ENCODE measurements at regions not wholly inside any gene's neighbourhood (a gene's known extent, or its start where the extent isn't known, plus 50 kb on each side); places are given as distances from the start of the nearest gene placed in this dataset.

DNA sequence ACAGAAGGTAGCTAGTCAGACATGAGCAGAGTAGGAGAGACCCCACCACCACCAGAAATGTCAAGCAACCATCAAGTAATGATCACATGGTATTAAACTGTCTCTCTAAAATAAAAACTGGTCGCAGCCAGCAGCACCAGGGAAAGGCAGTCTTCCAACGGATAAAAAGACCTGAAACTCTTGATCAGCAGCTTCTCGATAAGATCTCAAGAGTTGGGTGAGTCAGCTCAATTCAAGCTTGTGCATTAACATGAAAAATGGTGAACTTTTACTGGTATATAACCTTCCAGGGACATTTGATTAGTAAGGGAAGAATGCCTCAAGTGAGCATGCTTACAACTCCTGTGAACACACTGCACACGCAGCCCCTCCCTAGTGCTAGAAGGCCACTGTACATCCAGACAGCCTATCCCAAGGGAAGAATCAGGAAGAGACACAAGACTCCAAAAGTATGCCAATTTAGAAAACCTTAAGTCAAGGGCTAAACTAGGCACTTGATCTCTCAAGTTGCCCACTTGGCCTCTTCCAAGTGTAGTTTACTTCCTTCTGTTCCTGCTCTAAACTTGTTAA is 270.0 kb upstream of the GNPDA2 start:
- H2BK5ac ChIP-seq (ENCODE audit: low read depth, low read length, poor library complexity, severe bottlenecking), result no peak overlapping the region
- H2AK5ac ChIP-seq (ENCODE audit: low read length, severe bottlenecking), result no peak overlapping the region
- H3K4me2 ChIP-seq (ENCODE audit: low read length, poor library complexity, severe bottlenecking), result no peak overlapping the region
- H3K14ac ChIP-seq (ENCODE audit: low read length in 2 of 2), result no peak overlapping the region
- no peak overlapping the region for H4K8ac ChIP-seq (ENCODE audit: low read length)
- H2BK12ac ChIP-seq (ENCODE audit: low read length in 2 of 2), result no peak overlapping the region
- no peak overlapping the region for H3K18ac ChIP-seq (ENCODE audit: low read depth in 1 of 2, low read length in 2 of 2)
- no peaks in the 10 kb centered on the region for H3K4me1 ChIP-seq (ENCODE audit: control insufficient read depth, insufficient read depth, low read depth, low read length)
- H3K79me1 ChIP-seq (replicated peaks; ENCODE audit: low read length, poor library complexity, severe bottlenecking), result no peaks in the 10 kb centered on the region
- no peak overlapping the region for H3K23ac ChIP-seq (ENCODE audit: low read length in 2 of 2)
- no peak overlapping the region for H2AFZ ChIP-seq (ENCODE audit: low read depth, low read length)
- H3K9me3 ChIP-seq (ENCODE audit: control insufficient read depth, low read length), result peaks cover 4% of the 10 kb centered on the region
- no peak overlapping the region for H4K91ac ChIP-seq (ENCODE audit: low read length)
- H3K36me3 ChIP-seq (ENCODE audit: control insufficient read depth in 1 of 2, insufficient read depth in 2 of 2, low read depth in 1 of 2, low read length in 2 of 2), result no peaks in the 10 kb centered on the region
- no peak for DNase-seq
- H3K4ac ChIP-seq (ENCODE audit: low read depth in 1 of 2, low read length in 2 of 2), result no peak overlapping the region
- no peak overlapping the region for H3K27ac ChIP-seq (ENCODE audit: low read length, poor library complexity, severe bottlenecking)
- WGBS, result 68% methylated on average over 4 of the region's 4 CpGs
- no peak overlapping the region for H2BK15ac ChIP-seq (ENCODE audit: low read depth, poor library complexity, severe bottlenecking)
- H3K9ac ChIP-seq (ENCODE audit: low read length), result no peak overlapping the region
- no peak overlapping the region for H3K4me3 ChIP-seq (ENCODE audit: insufficient read depth in 1 of 2, low read depth in 1 of 2, low read length in 2 of 2)
- H2BK120ac ChIP-seq (ENCODE audit: low read depth, low read length), result no peak overlapping the region
- no peaks in the 10 kb centered on the region for H3K27me3 ChIP-seq (ENCODE audit: control insufficient read depth in 1 of 2, insufficient read depth in 1 of 2, low read length in 2 of 2)

DNA sequence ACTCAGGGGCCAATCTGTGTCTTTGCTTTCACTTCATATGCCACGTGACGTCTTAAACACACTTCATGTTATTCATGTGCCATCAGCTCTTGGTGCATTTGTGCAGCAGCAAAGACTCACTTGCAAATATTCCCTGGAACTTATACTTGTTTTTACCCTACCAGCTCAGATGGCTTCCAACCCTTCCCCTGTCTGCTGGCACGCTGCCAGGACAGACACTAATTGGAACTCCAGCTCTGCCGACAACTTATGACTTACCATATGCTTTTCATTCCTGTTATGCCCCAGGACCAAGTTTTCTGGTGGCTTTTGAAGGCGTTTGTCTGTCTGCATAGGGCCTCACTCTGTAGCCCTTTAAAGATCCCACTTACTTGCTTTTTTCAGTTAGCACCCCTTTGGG is 261.7 kb upstream of the GNPDA2 start:
- no peak overlapping the region for H4K8ac ChIP-seq (ENCODE audit: low read length)
- DNase-seq, result no peak
- no peaks in the 10 kb centered on the region for H3K79me1 ChIP-seq (replicated peaks; ENCODE audit: low read length, poor library complexity, severe bottlenecking)
- H3K23ac ChIP-seq (ENCODE audit: low read length in 2 of 2), result no peak overlapping the region
- no peak overlapping the region for H2AFZ ChIP-seq (ENCODE audit: low read depth, low read length)
- H2BK5ac ChIP-seq (ENCODE audit: low read depth, low read length, poor library complexity, severe bottlenecking), result no peak overlapping the region
- H2AK5ac ChIP-seq (ENCODE audit: low read length, severe bottlenecking), result no peak overlapping the region
- H3K36me3 ChIP-seq (ENCODE audit: control insufficient read depth in 1 of 2, insufficient read depth in 2 of 2, low read depth in 1 of 2, low read length in 2 of 2), result no peaks in the 10 kb centered on the region
- H4K91ac ChIP-seq (ENCODE audit: low read length), result no peak overlapping the region
- no peak overlapping the region for H2BK15ac ChIP-seq (ENCODE audit: low read depth, poor library complexity, severe bottlenecking)
- H3K4me3 ChIP-seq (ENCODE audit: insufficient read depth in 1 of 2, low read depth in 1 of 2, low read length in 2 of 2), result no peak overlapping the region
- H3K4ac ChIP-seq (ENCODE audit: low read depth in 1 of 2, low read length in 2 of 2), result no peak overlapping the region
- H3K9ac ChIP-seq (ENCODE audit: low read length), result no peak overlapping the region
- 54% methylated on average over 5 of the region's 5 CpGs for WGBS
- no peaks in the 10 kb centered on the region for H3K27me3 ChIP-seq (ENCODE audit: control insufficient read depth in 1 of 2, insufficient read depth in 1 of 2, low read length in 2 of 2)
- no peak overlapping the region for H3K4me2 ChIP-seq (ENCODE audit: low read length, poor library complexity, severe bottlenecking)
- H3K4me1 ChIP-seq (ENCODE audit: control insufficient read depth, insufficient read depth, low read depth, low read length), result no peaks in the 10 kb centered on the region
- H3K9me3 ChIP-seq (ENCODE audit: control insufficient read depth, low read length), result peaks cover 4% of the 10 kb centered on the region
- no peak overlapping the region for H3K27ac ChIP-seq (ENCODE audit: low read length, poor library complexity, severe bottlenecking)
- H2BK12ac ChIP-seq (ENCODE audit: low read length in 2 of 2), result no peak overlapping the region
- H2BK120ac ChIP-seq (ENCODE audit: low read depth, low read length), result no peak overlapping the region
- no peak overlapping the region for H3K18ac ChIP-seq (ENCODE audit: low read depth in 1 of 2, low read length in 2 of 2)
- H3K14ac ChIP-seq (ENCODE audit: low read length in 2 of 2), result no peak overlapping the region

DNA sequence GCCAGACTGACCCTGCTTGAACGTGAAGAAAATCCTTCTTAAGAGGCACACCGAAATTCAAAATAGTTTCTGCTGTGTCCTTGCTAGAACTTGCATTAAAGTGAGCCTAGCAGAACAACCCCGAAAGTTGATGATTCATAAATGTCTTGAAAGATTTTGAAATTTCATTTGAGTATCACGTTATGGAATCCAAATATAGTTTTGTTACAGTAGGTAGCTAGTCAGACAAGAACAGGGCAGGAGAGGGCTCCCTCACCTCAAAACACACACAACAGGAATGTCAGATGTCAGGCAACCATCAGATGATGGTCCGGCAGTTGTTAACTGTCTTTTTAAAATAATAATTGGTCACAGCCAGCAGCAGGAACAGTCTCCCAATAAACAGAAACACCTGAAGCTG is 259.6 kb upstream of the GNPDA2 start:
- WGBS, result 83% methylated on average over 5 of the region's 5 CpGs
- DNase-seq, result no peak
- no peaks in the 10 kb centered on the region for H3K36me3 ChIP-seq (ENCODE audit: control insufficient read depth in 1 of 2, insufficient read depth in 2 of 2, low read depth in 1 of 2, low read length in 2 of 2)

DNA sequence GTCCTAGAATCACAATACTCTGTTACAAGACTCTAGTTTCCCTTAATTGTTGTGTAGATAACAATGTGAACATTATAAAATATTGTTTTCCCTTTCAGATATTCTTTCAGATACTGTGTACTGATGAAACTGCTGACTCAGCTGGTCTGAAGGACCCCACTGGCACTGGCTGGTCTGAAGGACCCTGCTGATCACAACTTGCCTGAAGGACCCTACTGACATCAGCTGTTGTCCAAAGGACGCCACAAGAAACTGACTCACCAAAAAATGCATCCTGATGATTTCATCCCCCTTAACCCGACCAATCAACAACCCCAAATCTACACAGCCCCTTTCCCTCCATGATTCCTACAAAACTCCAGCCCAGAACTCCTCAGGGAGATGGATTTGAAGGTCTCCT is 258.8 kb upstream of the GNPDA2 start:
- no peak overlapping the region for H3K9ac ChIP-seq (ENCODE audit: low read length)
- H3K79me1 ChIP-seq (replicated peaks; ENCODE audit: low read length, poor library complexity, severe bottlenecking), result no peaks in the 10 kb centered on the region
- no peaks in the 10 kb centered on the region for H3K27me3 ChIP-seq (ENCODE audit: control insufficient read depth in 1 of 2, insufficient read depth in 1 of 2, low read length in 2 of 2)
- H2BK12ac ChIP-seq (ENCODE audit: low read length in 2 of 2), result no peak overlapping the region
- no peak overlapping the region for H3K4ac ChIP-seq (ENCODE audit: low read depth in 1 of 2, low read length in 2 of 2)
- no peak overlapping the region for H2BK5ac ChIP-seq (ENCODE audit: low read depth, low read length, poor library complexity, severe bottlenecking)
- no peak overlapping the region for H4K8ac ChIP-seq (ENCODE audit: low read length)
- WGBS, result 64% methylated on average over 2 of the region's 2 CpGs
- H3K4me1 ChIP-seq (ENCODE audit: control insufficient read depth, insufficient read depth, low read depth, low read length), result no peaks in the 10 kb centered on the region
- H3K27ac ChIP-seq (ENCODE audit: low read length, poor library complexity, severe bottlenecking), result no peak overlapping the region
- H2BK15ac ChIP-seq (ENCODE audit: low read depth, poor library complexity, severe bottlenecking), result no peak overlapping the region
- no peak overlapping the region for H3K23ac ChIP-seq (ENCODE audit: low read length in 2 of 2)
- no peaks in the 10 kb centered on the region for H3K9me3 ChIP-seq (ENCODE audit: control insufficient read depth, low read length)
- H3K14ac ChIP-seq (ENCODE audit: low read length in 2 of 2), result no peak overlapping the region
- no peak overlapping the region for H4K91ac ChIP-seq (ENCODE audit: low read length)
- H3K4me3 ChIP-seq (ENCODE audit: insufficient read depth in 1 of 2, low read depth in 1 of 2, low read length in 2 of 2), result no peak overlapping the region
- DNase-seq, result no peak
- no peak overlapping the region for H2AFZ ChIP-seq (ENCODE audit: low read depth, low read length)
- no peak overlapping the region for H3K4me2 ChIP-seq (ENCODE audit: low read length, poor library complexity, severe bottlenecking)
- no peaks in the 10 kb centered on the region for H3K36me3 ChIP-seq (ENCODE audit: control insufficient read depth in 1 of 2, insufficient read depth in 2 of 2, low read depth in 1 of 2, low read length in 2 of 2)
- H3K18ac ChIP-seq (ENCODE audit: low read depth in 1 of 2, low read length in 2 of 2), result no peak overlapping the region
- no peak overlapping the region for H2BK120ac ChIP-seq (ENCODE audit: low read depth, low read length)
- H2AK5ac ChIP-seq (ENCODE audit: low read length, severe bottlenecking), result no peak overlapping the region

More for the DNA sequence above, 259.6 kb upstream of the GNPDA2 start:
- no peak overlapping the region for H3K14ac ChIP-seq (ENCODE audit: low read length in 2 of 2)
- H2BK15ac ChIP-seq (ENCODE audit: low read depth, poor library complexity, severe bottlenecking), result no peak overlapping the region
- H3K23ac ChIP-seq (ENCODE audit: low read length in 2 of 2), result no peak overlapping the region
- no peak overlapping the region for H2BK5ac ChIP-seq (ENCODE audit: low read depth, low read length, poor library complexity, severe bottlenecking)
- H2AFZ ChIP-seq (ENCODE audit: low read depth, low read length), result no peak overlapping the region
- H2BK120ac ChIP-seq (ENCODE audit: low read depth, low read length), result no peak overlapping the region
- H3K4ac ChIP-seq (ENCODE audit: low read depth in 1 of 2, low read length in 2 of 2), result no peak overlapping the region
- no peaks in the 10 kb centered on the region for H3K9me3 ChIP-seq (ENCODE audit: control insufficient read depth, low read length)
- no peaks in the 10 kb centered on the region for H3K27me3 ChIP-seq (ENCODE audit: control insufficient read depth in 1 of 2, insufficient read depth in 1 of 2, low read length in 2 of 2)
- no peak overlapping the region for H3K4me3 ChIP-seq (ENCODE audit: insufficient read depth in 1 of 2, low read depth in 1 of 2, low read length in 2 of 2)
- no peak overlapping the region for H2BK12ac ChIP-seq (ENCODE audit: low read length in 2 of 2)
- no peak overlapping the region for H3K9ac ChIP-seq (ENCODE audit: low read length)
- no peak overlapping the region for H4K91ac ChIP-seq (ENCODE audit: low read length)
- H3K27ac ChIP-seq (ENCODE audit: low read length, poor library complexity, severe bottlenecking), result no peak overlapping the region
- H2AK5ac ChIP-seq (ENCODE audit: low read length, severe bottlenecking), result no peak overlapping the region
- no peak overlapping the region for H3K4me2 ChIP-seq (ENCODE audit: low read length, poor library complexity, severe bottlenecking)
- H3K18ac ChIP-seq (ENCODE audit: low read depth in 1 of 2, low read length in 2 of 2), result no peak overlapping the region
- no peaks in the 10 kb centered on the region for H3K4me1 ChIP-seq (ENCODE audit: control insufficient read depth, insufficient read depth, low read depth, low read length)
- H4K8ac ChIP-seq (ENCODE audit: low read length), result no peak overlapping the region
- H3K79me1 ChIP-seq (replicated peaks; ENCODE audit: low read length, poor library complexity, severe bottlenecking), result no peaks in the 10 kb centered on the region

Data from mesenchymal stem cell (in vitro differentiated cells and primary cell).